Superior temporal gyrus (tissue), 1 donor: ENCODE measurements at regions not wholly inside any gene's neighbourhood (a gene's known extent, or its start where the extent isn't known, plus 50 kb on each side); places are given as distances from the start of the nearest gene placed in this dataset.

Experiments used
- DNase-seq: peaks from one replicate; pipeline ENCODE4 v3.0.0-alpha.2; 2016; ENCODE audit errors: extremely low spot score

- DNase-seq: no peak
Measured at GRCh38 chr1:60596791-60597750, 485.3 kb upstream of the NFIA start.

DNA sequence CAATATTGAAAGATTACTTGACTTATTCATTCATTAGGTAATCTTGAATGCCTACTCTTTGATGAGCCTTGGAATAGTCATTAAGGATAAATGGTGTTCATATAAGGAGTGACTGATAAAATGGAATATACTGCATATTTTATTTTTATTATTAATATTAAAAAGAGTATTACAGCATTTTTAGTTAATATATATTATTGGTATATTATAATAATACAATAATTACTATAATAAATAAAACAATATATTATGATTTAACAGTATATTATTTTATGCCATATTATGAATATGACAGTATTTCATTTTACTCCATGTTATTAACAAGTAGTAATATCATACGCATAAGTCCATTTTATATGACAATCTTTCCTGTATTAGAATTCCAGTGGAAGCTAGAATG lies 490.8 kb upstream of the NFIA start:
- DNase-seq: no peak

DNA sequence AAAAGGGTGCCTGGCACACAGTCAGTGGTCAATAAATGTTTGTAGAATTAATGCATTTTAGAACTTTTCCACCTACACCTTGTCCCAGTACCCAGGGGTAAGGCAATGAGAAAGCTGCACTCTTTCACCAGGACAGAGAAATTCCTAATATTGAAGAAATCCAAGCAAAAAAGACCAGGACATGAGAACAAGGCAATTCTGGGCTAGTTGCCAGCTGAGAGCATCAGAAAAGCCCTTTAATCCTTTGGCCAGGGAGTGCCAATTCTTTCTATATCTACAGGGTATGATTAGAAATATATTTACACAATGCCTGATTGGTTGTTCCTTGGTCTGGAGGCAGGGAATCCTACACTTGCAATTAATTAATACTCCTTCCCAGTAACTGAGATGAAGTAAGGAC lies 492.4 kb upstream of the NFIA start:
- peak; percentile 31 for DNase-seq

DNA sequence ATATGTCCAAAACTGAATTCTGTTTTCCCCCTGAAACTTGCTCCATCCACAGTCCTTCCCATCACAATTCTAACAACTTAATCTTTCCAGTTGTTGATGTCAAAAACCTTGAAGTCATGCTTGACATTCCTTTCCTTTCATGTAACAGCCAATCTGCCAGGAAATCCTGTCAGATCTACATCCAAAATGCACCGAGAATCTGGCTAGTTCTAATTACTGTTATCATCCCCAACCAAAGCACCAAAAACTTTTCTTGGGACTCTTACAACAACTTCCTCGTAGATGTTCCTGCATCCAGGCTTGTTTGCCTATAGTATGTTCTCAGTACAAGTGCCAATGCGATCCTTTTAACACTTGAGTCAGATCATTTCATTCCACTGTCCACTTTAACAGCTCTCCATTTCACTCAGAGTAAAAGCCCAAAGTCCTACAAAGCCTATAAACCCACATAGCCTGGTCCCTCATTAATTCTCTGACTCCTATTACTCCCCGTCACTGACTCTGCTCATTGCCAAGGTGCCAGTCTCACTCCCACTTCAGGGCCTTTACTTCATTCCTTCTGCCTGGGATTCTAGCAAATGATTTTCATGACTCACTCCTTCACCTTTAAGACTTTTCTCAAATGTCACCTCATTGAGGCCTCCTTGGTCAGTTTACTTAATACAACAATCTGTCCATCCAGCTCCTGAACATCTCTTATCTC lies 493.2 kb upstream of the NFIA start:
- no peak for DNase-seq

- no peak for DNase-seq
Measured at GRCh38 chr1:60584371-60584770, 498.0 kb upstream of the NFIA start.

GRCh38 chr1:60583696-60584095 lies 498.7 kb upstream of the NFIA start:
- DNase-seq: no peak

GRCh38 chr1:60581455-60582220 lies 500.7 kb upstream of the NFIA start:
- DNase-seq: no peak

DNA sequence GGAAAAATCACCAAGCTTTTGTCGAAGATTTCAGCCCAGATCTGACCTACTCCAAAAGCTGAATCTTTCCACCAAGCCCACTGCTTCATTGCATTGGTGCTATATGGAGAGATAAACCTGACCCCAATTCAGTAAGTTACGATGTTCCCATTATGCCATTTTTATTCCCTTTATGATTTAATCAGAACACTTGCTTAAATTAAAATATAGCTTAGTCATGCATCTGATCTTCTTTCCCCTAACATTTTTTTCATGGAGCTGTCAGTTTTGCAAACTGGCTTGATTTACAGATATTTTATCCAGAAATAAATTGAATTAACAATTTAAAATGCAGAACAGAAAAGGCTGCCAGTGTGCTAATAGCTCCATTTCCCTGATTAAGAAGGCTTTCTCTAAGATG lies 503.5 kb upstream of the C1orf87 start:
- DNase-seq: no peak

GRCh38 chr1:60575326-60575977 lies 501.9 kb upstream of the C1orf87 start:
- peak; percentile 70 for DNase-seq

GRCh38 chr1:60573726-60574409 lies 500.3 kb upstream of the C1orf87 start:
- no peak for DNase-seq

- no peak for DNase-seq
Measured at GRCh38 chr1:60573121-60573520, 499.6 kb upstream of the C1orf87 start.

- no peak for DNase-seq
Measured at GRCh38 chr1:60572378-60572777, 498.8 kb upstream of the C1orf87 start.

- no peak for DNase-seq
Measured at GRCh38 chr1:60571811-60572210, 498.2 kb upstream of the C1orf87 start.

DNA sequence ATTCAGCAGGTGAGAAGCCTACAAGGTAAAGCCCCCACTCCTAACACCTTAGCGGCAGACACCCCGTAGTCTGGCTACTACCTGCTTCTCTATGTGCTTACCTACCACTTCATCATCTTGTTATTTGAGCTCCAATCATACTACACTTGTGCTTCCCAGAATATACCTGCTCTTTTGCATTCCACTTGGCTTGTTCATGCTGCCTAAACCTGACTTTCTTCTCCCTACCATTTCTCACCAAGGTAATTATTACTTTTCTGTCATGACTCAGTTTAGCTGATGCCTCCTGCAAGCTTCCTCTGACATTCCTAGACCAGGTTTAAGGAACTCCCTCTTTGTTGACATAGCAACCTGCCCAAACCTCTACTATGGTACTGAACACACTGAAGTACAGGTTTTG lies 495.6 kb upstream of the C1orf87 start:
- DNase-seq: no peak

GRCh38 chr1:60567256-60567655 lies 493.7 kb upstream of the C1orf87 start:
- no peak for DNase-seq

GRCh38 chr1:60564916-60565750 lies 491.6 kb upstream of the C1orf87 start:
- DNase-seq: peak; percentile 60

- no peak for DNase-seq
Measured at GRCh38 chr1:60563777-60564535, 490.4 kb upstream of the C1orf87 start.

DNA sequence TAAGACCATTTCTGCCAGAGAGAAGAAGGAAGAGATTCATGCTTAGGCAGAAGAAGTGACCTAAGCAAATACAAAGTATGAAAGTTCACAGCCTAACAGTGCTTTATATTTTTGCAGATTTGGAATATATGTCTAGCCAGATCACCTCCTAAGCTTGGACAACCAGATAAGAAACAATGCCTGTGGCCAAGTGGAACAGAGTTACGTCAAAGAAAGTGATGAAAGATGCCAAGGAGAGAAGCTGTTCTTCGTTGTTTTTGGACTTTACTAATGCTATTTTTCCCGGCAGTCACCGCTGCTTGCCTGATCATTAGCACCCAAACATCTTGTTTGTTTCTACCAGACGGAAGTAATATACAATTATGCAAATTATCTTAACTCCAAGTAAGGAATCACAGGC lies 489.2 kb upstream of the C1orf87 start:
- DNase-seq: no peak

GRCh38 chr1:60560701-60561100 lies 487.1 kb upstream of the C1orf87 start:
- DNase-seq: no peak
